Vagina (tissue), 2 donors: ENCODE measurements at regions not wholly inside any gene's neighbourhood (a gene's known extent, or its start where the extent isn't known, plus 50 kb on each side); places are given as distances from the start of the nearest gene placed in this dataset.
"Not testable (repeated sequence)": the region's sequence is repeated elsewhere in the genome, so short reads cannot be mapped to it uniquely, and the experiment has no call there.

Experiments
- POLR2A ChIP-seq, 2 donors: fragments of 450-650 bp; IDR thresholded peaks; one replicate each; pipeline ENCODE4 v1.6.1; 2017; ENCODE audit warnings: antibody characterized with exemption in 2 of 2, mild to moderate bottlenecking in 2 of 2, moderate library complexity in 2 of 2
- POLR2AphosphoS5 ChIP-seq, 2 donors: sonication (generic); formaldehyde crosslinking; IDR thresholded peaks; one replicate each; pipeline ENCODE4 v1.9.0; 2017; ENCODE audit warnings: antibody characterized with exemption in 2 of 2, mild to moderate bottlenecking in 2 of 2, low read depth in 1 of 2; ENCODE audit not compliant: insufficient read depth in 1 of 2
- TF ChIP-seq, protein P1 (sequence below), 3 experiments: fragments of 450-650 bp in 2 of 3; fragments of 200-600 bp in 1 of 3; sonication (generic) in 1 of 3; IDR thresholded peaks; one replicate each; pipeline ENCODE4 v1.5.1; 2017 to 2019; ENCODE audit warnings: antibody characterized with exemption in 3 of 3, mild to moderate bottlenecking in 2 of 3, moderate library complexity in 2 of 3

- TF ChIP-seq, protein P1, sequence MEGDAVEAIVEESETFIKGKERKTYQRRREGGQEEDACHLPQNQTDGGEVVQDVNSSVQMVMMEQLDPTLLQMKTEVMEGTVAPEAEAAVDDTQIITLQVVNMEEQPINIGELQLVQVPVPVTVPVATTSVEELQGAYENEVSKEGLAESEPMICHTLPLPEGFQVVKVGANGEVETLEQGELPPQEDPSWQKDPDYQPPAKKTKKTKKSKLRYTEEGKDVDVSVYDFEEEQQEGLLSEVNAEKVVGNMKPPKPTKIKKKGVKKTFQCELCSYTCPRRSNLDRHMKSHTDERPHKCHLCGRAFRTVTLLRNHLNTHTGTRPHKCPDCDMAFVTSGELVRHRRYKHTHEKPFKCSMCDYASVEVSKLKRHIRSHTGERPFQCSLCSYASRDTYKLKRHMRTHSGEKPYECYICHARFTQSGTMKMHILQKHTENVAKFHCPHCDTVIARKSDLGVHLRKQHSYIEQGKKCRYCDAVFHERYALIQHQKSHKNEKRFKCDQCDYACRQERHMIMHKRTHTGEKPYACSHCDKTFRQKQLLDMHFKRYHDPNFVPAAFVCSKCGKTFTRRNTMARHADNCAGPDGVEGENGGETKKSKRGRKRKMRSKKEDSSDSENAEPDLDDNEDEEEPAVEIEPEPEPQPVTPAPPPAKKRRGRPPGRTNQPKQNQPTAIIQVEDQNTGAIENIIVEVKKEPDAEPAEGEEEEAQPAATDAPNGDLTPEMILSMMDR (IDR thresholded peaks at IDR 0.05) = not testable (repeated sequence)
- TF ChIP-seq POLR2AphosphoS5 (IDR thresholded peaks at IDR 0.05; ENCODE audit: insufficient read depth in 1 of 2, low read depth in 1 of 2); POLR2A (IDR thresholded peaks at IDR 0.05): not testable (repeated sequence)
Observed at GRCh38 chr2:111514138-111514537, 369.9 kb downstream of the ANAPC1 start.
